Fibroblast of skin of right biceps (primary cell): ENCODE measurements at regions not wholly inside any gene's neighbourhood (a gene's known extent, or its start where the extent isn't known, plus 50 kb on each side); places are given as distances from the start of the nearest gene placed in this dataset.
"Not testable (repeated sequence)": the region's sequence is repeated elsewhere in the genome, so short reads cannot be mapped to it uniquely, and the experiment has no call there.

Source experiments
- DNase-seq: peaks from one replicate; pipeline ENCODE4 v3.0.0-alpha.2; 2013

GRCh38 chr2:188788621-188789020, 185.6 kb upstream of the COL3A1 start:
- DNase-seq, result peak; percentile 89

- no peak for DNase-seq
These were observed 184.2 kb upstream of the COL3A1 start for GRCh38 chr2:188789951-188790350.

GRCh38 chr2:188794453-188794852, 179.7 kb upstream of the COL3A1 start:
- not testable (repeated sequence) for DNase-seq

- DNase-seq, result no peak
These were observed 178.4 kb upstream of the COL3A1 start for GRCh38 chr2:188795762-188796161.

- DNase-seq, result no peak
These were observed 176.8 kb upstream of the COL3A1 start for GRCh38 chr2:188797371-188797770.

GRCh38 chr2:188798159-188798558, 176.0 kb upstream of the COL3A1 start:
- DNase-seq, result peak; percentile 77

GRCh38 chr2:188805219-188805618, 169.0 kb upstream of the COL3A1 start:
- DNase-seq, result no peak

- peak; percentile 99 for DNase-seq
These were observed 165.2 kb upstream of the COL3A1 start for GRCh38 chr2:188808947-188809355.

- DNase-seq, result peak; percentile 72
These were observed 163.6 kb upstream of the COL3A1 start for GRCh38 chr2:188810586-188810985.

GRCh38 chr2:188811522-188811921, 162.7 kb upstream of the COL3A1 start:
- peak; percentile 90 for DNase-seq

GRCh38 chr2:188813315-188813714, 160.9 kb upstream of the COL3A1 start:
- peak; percentile 92 for DNase-seq

- peak; percentile 79 for DNase-seq
These were observed 160.3 kb upstream of the COL3A1 start for GRCh38 chr2:188813857-188814256.

GRCh38 chr2:188819011-188819410, 155.2 kb upstream of the COL3A1 start:
- DNase-seq, result no peak

- peak; percentile 56 for DNase-seq
These were observed 154.4 kb upstream of the COL3A1 start for GRCh38 chr2:188819792-188820191.

- DNase-seq, result no peak
These were observed 153.6 kb upstream of the COL3A1 start for GRCh38 chr2:188820576-188820975.

- no peak for DNase-seq
These were observed 150.0 kb upstream of the COL3A1 start for GRCh38 chr2:188824125-188824524.

GRCh38 chr2:188833331-188833730, 140.8 kb upstream of the COL3A1 start:
- DNase-seq, result no peak

GRCh38 chr2:188833799-188834198, 140.4 kb upstream of the COL3A1 start:
- no peak for DNase-seq

- no peak for DNase-seq
These were observed 139.2 kb upstream of the COL3A1 start for GRCh38 chr2:188835006-188835405.

- DNase-seq, result no peak
These were observed 138.4 kb upstream of the COL3A1 start for GRCh38 chr2:188835821-188836220.

- DNase-seq, result no peak
These were observed 128.5 kb upstream of the COL3A1 start for GRCh38 chr2:188845692-188846091.

GRCh38 chr2:188848887-188849435, 125.2 kb upstream of the COL3A1 start:
- DNase-seq, result no peak

GRCh38 chr2:188850786-188851185, 123.4 kb upstream of the COL3A1 start:
- DNase-seq, result no peak

- no peak for DNase-seq
These were observed 122.9 kb upstream of the COL3A1 start for GRCh38 chr2:188851311-188851710.

- no peak for DNase-seq
These were observed 122.3 kb upstream of the COL3A1 start for GRCh38 chr2:188851826-188852225.

GRCh38 chr2:188852772-188853171, 121.4 kb upstream of the COL3A1 start:
- peak; percentile 34 for DNase-seq
